ENCODE measurements at regions not wholly inside any gene's neighbourhood (a gene's known extent, or its start where the extent isn't known, plus 50 kb on each side); places are given as distances from the start of the nearest gene placed in this dataset.

- Histone ChIP-seq H3K36me3 (ENCODE audit: insufficient read depth) (peaks cover 7% of the 10 kb centered on the region), H3K79me2 (replicated peaks; ENCODE audit: insufficient read depth) (no peaks in the 10 kb centered on the region), H4K20me1 (replicated peaks; ENCODE audit: insufficient read depth) (no peaks in the 10 kb centered on the region), H3K9me2 (ENCODE audit: insufficient read depth) (no peaks in the 10 kb centered on the region), H3K4me2 (no peak overlapping the region), H3F3A (replicated peaks; ENCODE audit: low read depth) (no peaks in the 10 kb centered on the region), H3K27ac (ENCODE audit: low read depth) (no peak overlapping the region), H3K27me3 (ENCODE audit: insufficient read depth) (no peaks in the 10 kb centered on the region), H3K4me1 (ENCODE audit: insufficient read depth) (no peaks in the 10 kb centered on the region), H3K4me3 (no peak overlapping the region), H2AFZ (no peak overlapping the region)
- H3K4me1 Mint-ChIP-seq, result no peaks in the 10 kb centered on the region; the same call in 2 of the 3 replicates
- no peaks in the 10 kb centered on the region for H3K36me3 Mint-ChIP-seq (ENCODE audit: low read depth)
- TF ChIP-seq REST (IDR thresholded peaks at IDR 0.05; ENCODE audit: unreplicated experiment) (no peak), EZH2 (IDR thresholded peaks at IDR 0.05; ENCODE audit: low read depth, unreplicated experiment) (no peak), CREB1 (CRISPR knock-in tag; IDR thresholded peaks at IDR 0.05; ENCODE audit: low read depth) (no peak), ZNF331 (CRISPR knock-in tag; IDR thresholded peaks at IDR 0.05; ENCODE audit: low read depth) (no peak), JUNB (IDR thresholded peaks at IDR 0.05; ENCODE audit: unreplicated experiment) (no peak), EZH2phosphoT487 (IDR thresholded peaks at IDR 0.05; ENCODE audit: unreplicated experiment) (no peak)
- DNase-seq (ENCODE audit: low spot score) (no peak), ATAC-seq (no peak)
- no peak overlapping the region for H3K4me3 Mint-ChIP-seq
- H3K27me3 Mint-ChIP-seq (ENCODE audit: insufficient read depth, low read depth, poor library complexity), result peaks cover 2% of the 10 kb centered on the region
- H3K9me3 Mint-ChIP-seq, result no peaks in the 10 kb centered on the region; the same call in 2 of the 3 replicates
- no peak overlapping the region for H3K27ac Mint-ChIP-seq
Measured at GRCh38 chr22:49356428-49356827, 471.2 kb downstream of the BRD1 start.

GRCh38 chr22:49355211-49355920, 472.3 kb downstream of the BRD1 start:
- H3K36me3 Mint-ChIP-seq (ENCODE audit: low read depth), result no peaks in the 10 kb centered on the region
- H3K4me3 Mint-ChIP-seq, result no peak overlapping the region
- peaks cover 5% of the 10 kb centered on the region for H3K27me3 Mint-ChIP-seq (ENCODE audit: insufficient read depth, low read depth, poor library complexity)
- TF ChIP-seq ZNF114 (CRISPR knock-in tag; IDR thresholded peaks at IDR 0.05) (no peak), ZNF462 (CRISPR knock-in tag; IDR thresholded peaks at IDR 0.05) (no peak), JUNB (IDR thresholded peaks at IDR 0.05; ENCODE audit: unreplicated experiment) (no peak), EZH2phosphoT487 (IDR thresholded peaks at IDR 0.05; ENCODE audit: unreplicated experiment) (no peak), NANOG (IDR thresholded peaks at IDR 0.05; ENCODE audit: borderline replicate concordance) (no peak), ZNF331 (CRISPR knock-in tag; IDR thresholded peaks at IDR 0.05; ENCODE audit: low read depth) (no peak), EZH2 (IDR thresholded peaks at IDR 0.05; ENCODE audit: low read depth, unreplicated experiment) (no peak), STAT1 (IDR thresholded peaks at IDR 0.05; ENCODE audit: unreplicated experiment) (no peak)

More at GRCh38 chr22:49355211-49355920, 472.3 kb downstream of the BRD1 start:
- no peaks in the 10 kb centered on the region for H3K79me2 ChIP-seq (replicated peaks; ENCODE audit: insufficient read depth)
- no peak overlapping the region for H2AFZ ChIP-seq
- no peaks in the 10 kb centered on the region for H3F3A ChIP-seq (replicated peaks; ENCODE audit: low read depth)
- no peaks in the 10 kb centered on the region; the same call in 2 of the 3 replicates for H3K9me3 Mint-ChIP-seq
- no peaks in the 10 kb centered on the region; the same call in 2 of the 3 replicates for H3K4me1 Mint-ChIP-seq
- no peak for ATAC-seq
- no peak overlapping the region for H3K4me3 ChIP-seq
- no peaks in the 10 kb centered on the region for H3K4me1 ChIP-seq (ENCODE audit: insufficient read depth)
- no peak overlapping the region for H3K27ac ChIP-seq (ENCODE audit: low read depth)
- H3K27me3 ChIP-seq (ENCODE audit: insufficient read depth), result no peaks in the 10 kb centered on the region
- H4K20me1 ChIP-seq (replicated peaks; ENCODE audit: insufficient read depth), result no peaks in the 10 kb centered on the region
- peaks cover 7% of the 10 kb centered on the region for H3K36me3 ChIP-seq (ENCODE audit: insufficient read depth)
- H3K4me2 ChIP-seq, result no peak overlapping the region
- H3K27ac Mint-ChIP-seq, result no peak overlapping the region
- no peaks in the 10 kb centered on the region for H3K9me2 ChIP-seq (ENCODE audit: insufficient read depth)
- DNase-seq (ENCODE audit: low spot score), result no peak

All from GM23338 (cell line).